ENCODE measurements at regions not wholly inside any gene's neighbourhood (a gene's known extent, or its start where the extent isn't known, plus 50 kb on each side); places are given as distances from the start of the nearest gene placed in this dataset.

DNA sequence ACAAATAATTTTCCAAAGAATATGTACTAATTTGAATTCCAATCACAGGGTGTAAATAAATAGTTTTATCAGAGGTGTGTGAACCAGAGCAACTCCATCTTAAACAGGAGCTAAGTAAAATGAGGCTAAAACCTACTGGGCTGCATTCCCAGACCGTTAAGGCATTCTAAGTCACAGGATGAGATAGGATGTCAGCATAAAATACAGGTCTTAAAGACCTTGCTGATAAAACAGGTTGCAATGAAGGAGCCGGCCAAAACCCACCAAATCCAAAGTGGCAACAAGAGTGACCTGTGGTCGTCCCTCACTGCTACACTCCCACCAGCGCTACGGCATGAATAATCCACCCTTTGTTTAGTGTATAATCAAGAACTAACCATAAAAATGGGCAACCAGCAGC lies 291.7 kb upstream of the SEMA3D start:
- FAIRE-seq, result no peak

DNA sequence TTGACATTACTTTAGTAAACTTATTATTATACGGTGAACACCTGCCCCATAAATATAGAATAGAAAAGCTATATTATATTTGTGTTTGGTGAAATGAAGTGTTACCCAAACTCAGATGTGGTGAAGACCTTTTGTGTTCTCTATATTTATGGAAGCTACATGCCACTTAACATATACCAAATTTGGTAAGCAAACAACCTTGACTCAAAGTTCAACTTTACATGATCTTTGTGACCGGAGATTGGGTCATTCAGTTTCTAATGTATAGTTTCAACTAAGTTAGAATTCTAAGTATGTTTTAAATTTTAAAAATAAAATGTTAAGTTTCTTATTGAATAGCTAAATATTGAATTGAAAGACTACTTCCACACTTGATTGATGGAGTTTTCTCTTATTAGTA lies 288.6 kb upstream of the SEMA3D start:
- FAIRE-seq, result no peak

- FAIRE-seq, result no peak
These were observed 288.2 kb upstream of the SEMA3D start for GRCh38 chr7:85475071-85475470.

DNA sequence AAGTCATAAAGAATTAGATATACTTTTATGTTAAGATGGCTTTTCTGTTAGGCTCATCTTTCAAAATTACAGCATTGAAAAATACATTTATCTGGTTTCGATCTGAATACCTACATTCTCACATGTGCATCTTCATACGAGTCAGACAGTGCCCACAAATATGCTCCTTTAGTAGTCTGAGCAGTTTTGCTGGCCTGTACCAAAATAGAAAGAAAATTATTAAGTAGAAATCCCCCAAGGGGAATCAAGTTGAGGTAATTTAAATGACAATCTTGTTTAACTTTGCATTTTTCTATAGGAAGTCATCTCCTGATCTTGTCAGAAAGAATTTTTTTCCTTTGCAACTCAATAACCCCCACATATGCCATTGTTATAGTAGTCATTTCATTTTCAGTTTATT lies 287.4 kb upstream of the SEMA3D start:
- FAIRE-seq, result no peak

DNA sequence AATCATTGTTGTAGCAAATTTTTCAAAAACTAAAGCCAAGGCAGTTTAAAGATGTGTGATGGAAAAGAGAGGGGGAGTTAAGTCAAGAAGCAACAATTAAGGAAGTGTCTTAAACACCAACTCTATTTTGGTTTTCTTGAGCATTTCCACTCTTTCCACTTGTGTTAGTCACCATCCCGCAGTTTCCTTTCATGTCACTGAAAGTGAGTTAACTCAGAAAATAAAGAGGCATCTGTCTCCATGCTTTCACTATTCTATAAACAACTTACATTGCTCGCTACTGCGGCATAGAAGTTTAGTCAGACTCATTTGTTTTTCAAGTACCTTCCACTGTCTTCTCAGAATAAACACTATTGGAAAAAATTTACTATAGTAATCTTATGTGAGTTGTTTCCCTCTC lies 284.9 kb upstream of the SEMA3D start:
- no peak for FAIRE-seq

- no peak for FAIRE-seq
These were observed 284.5 kb upstream of the SEMA3D start for GRCh38 chr7:85471307-85471706.

GRCh38 chr7:85469446-85470010 lies 282.7 kb upstream of the SEMA3D start:
- FAIRE-seq, result no peak

DNA sequence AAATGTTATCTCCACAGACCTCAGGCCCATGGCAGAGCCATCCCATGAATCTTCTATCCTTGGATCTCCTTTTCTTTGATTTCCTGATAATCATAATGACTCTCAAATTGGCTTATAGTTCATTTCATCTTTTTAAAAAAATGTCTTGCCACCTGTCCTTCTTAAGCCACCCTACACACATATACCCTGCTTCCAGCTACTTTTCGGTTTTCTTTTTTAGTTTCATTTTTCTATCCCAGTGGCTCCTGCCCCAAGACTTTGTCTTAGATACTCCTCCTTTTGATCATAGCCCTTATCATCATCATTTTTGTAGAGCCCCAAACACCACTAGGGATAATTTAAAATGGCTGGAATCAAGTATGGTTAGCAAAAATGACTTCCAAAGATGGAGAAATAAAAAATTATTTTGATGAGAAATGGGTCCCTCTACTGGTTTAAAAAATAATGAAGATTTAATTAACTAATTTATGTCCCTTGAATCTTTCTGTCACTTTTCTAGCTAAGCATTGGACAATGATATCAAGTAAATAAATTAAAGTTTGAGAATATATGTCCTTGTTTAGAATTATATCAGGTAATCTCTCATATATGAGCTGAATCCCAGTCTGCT lies 277.3 kb upstream of the SEMA3D start:
- FAIRE-seq, result no peak

DNA sequence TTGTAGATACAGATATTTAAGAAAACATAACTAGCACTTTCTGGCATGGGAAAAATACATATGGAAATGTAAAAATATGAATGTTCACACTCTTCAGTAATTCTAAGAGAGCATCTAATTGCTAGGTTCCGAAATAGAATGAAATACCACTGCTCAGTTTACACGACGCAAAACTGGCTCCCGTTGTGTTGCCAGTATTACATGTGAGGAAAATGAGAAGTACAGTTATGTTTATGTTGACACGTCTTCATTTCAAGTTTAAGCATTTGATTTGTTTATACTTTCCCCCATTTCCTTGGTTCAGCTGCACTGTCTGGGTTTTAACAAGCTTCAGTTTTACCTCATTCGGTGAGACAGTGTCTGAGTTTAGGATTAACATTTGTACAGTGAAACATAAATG lies 275.8 kb upstream of the SEMA3D start:
- FAIRE-seq, result no peak

GRCh38 chr7:85457911-85458310 lies 271.1 kb upstream of the SEMA3D start:
- no peak for FAIRE-seq

- FAIRE-seq, result no peak
These were observed 269.4 kb upstream of the SEMA3D start for GRCh38 chr7:85456254-85456653.

DNA sequence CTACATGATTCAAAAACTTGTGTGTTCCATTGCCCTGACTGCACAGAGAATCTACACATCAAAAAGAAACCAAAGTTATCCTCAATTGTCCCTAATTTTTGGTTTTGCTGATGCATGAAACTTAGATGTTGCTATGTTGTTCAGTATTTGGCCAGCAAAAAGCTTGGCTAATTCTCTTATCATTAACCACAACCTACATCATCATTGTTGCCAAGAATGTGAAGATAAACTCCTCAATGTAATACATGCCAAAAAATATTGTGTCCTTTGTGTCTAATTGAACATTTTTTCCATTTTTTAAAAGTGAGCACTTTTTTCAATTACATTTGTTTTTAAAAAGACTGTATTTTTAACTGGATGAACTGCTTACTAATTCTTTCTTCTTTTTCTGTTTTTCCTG lies 268.0 kb upstream of the SEMA3D start:
- no peak for FAIRE-seq

DNA sequence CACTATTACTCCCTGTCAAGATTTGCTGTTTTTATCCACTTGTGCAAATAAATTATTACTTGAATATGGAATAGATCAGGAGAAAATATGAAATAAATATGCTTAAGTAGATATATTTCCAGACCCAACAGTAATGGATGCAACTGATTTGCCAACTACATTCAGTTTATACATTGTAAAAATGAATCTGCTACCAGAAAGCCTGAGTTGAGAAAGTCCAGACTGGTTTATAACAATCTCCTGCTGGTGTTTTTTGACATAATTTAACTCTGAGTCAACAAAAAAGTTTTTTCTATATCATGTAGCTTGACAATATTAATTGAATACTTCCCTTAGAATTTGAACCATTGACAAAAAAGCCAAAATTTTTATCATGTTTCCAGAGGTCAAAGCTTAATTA lies 265.8 kb upstream of the SEMA3D start:
- no peak for FAIRE-seq

GRCh38 chr7:85449478-85449877 lies 262.6 kb upstream of the SEMA3D start:
- FAIRE-seq, result no peak

GRCh38 chr7:85447004-85447403 lies 260.1 kb upstream of the SEMA3D start:
- FAIRE-seq, result no peak

GRCh38 chr7:85426487-85426960 lies 239.7 kb upstream of the SEMA3D start:
- no peak for FAIRE-seq

DNA sequence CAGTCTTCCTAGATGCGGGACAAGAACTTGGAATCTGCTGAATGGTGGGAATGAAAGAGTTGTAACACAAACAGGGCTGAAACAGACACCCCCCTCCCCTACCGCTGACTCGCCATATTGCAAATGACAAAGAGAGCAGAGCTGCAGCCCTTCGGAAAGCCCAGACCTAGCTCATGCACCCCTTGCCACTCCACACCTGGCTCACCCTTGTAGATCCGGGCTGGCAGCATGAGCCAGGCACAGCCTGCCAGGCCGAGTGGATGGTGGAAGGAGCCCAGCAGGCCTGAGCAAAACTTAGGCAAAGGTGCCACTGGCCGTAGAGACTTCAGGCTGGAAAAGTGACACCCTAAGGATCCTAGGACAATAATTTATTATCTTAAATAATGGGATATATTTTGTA lies 237.4 kb upstream of the SEMA3D start:
- no peak for FAIRE-seq

DNA sequence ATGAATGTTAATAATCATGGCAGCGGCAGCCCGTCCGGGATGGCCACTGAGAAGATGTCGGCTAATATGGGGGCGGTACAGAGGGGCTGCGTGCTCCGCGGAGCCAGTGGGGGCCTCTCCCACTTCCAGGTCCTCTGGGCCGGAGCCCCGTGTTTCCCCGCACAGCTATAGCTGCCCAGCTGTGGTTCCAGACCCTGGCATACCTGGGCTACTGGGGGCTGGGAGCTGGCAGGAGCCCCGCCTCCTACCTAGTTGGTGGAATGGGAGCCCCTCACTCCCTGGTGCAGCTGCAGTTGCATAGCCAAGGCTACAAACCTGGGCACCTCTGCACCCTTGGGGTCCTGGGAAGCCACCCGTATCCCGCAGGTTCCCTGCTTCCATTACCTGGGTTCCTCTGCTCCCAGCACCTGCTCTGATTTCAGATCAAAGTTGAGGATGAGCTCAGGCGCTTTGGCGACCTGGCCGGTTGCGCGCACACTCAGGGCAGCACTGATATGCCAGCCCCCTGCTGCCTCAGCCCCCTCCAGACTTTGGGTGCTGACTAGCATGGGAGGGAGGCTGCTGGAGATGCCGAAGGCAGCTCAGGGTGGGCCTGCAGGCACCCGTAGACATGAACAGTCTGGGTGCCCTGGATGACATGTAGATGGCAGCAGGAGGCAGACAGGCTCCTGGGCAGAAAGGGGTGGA lies 236.5 kb upstream of the SEMA3D start:
- FAIRE-seq, result no peak

DNA sequence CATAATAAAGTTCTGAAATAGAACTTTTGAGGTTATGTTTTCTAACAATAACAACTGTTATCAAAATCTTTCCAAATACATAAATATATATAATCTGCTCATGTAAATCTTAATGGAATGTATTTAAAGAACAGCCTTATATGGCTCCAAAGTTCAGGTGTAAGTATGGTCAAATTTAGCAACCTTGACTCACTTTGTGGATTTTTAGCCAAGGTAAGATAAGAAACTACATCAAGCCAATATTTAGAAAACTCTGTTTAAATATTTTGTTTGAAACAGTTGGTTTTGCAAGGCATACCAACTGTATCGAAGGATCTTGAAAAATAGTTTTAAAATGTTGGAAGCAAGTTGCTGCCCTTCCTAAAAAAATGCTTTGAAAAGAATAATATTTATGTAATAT lies 228.9 kb upstream of the SEMA3D start:
- FAIRE-seq, result no peak

GRCh38 chr7:85413718-85414117 lies 226.9 kb upstream of the SEMA3D start:
- no peak for FAIRE-seq

DNA sequence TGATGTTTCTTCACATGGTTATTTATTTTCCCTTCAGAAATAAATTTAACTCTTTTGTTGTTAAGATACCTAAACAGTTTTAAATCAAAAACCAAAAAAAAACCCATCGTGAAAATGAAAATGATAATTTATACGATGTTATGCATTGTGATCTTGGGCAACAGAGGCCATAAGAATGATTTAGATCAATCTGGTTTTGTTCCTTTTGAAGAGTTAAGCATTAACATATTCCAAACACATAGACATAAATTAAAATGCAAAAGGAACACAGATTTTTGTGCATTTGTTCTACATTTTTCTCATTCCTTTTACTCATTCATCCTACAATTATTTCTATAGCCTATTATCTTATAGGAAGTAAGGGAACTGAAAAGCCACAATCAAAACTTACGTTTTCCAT lies 226.1 kb upstream of the SEMA3D start:
- FAIRE-seq, result no peak

GRCh38 chr7:85407391-85407790 lies 220.5 kb upstream of the SEMA3D start:
- no peak for FAIRE-seq

DNA sequence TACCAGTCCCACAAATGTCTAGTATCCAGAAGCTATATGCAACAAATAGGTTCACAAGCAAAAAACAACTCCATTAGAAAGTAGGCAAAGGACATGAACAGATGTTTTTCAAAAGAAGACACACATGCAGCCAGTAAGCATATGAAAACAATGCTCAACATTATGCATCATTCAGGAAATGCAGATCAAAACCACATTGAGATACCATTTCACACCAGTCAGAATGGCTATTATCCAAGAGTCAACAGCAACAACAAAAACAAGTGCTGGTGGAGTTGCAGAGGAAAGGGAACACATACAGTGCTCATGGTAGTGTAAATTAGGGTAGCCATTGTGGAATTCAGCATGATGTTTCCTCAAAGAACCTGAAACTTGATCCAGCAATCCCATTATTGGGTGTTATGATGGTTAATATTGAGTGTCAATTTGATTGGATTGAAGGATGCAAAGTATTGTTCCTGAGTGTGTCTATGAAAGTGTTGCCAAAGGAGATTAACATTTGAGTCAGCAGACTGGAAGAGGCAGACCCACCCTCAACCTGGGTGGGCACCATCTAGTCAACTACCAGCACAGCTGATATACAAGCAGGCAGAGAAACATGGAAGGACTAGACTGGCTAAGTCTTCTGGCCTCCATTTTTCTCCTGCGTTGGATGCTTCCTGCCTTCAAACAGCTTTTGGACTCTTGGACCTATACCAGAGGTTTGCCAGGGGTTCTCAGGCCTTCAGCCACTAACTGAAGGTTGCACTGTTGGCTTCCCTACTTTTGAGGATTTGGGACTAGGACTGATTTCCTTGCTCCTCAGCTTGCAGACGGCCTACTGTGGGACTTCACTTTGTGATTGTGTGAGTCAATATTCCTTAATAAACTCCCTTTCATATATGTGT lies 218.4 kb upstream of the SEMA3D start:
- FAIRE-seq, result no peak

- no peak for FAIRE-seq
These were observed 209.8 kb upstream of the SEMA3D start for GRCh38 chr7:85396676-85397075.

All from A204.1 (cell line).